K562 (cell line): ENCODE measurements at regions not wholly inside any gene's neighbourhood (a gene's known extent, or its start where the extent isn't known, plus 50 kb on each side); places are given as distances from the start of the nearest gene placed in this dataset.

ENCODE experiments used
- DMBX1 ChIP-seq: fragments of 250-450 bp; sonication (Bioruptor Pico); IDR thresholded peaks from 2 replicates; pipeline ENCODE4 v1.8.0; 2022; ENCODE audit warnings: inconsistent platforms, mild to moderate bottlenecking, moderate library complexity, borderline replicate concordance
- HNRNPK ChIP-seq: fragments of 200-400 bp; formaldehyde crosslinking; IDR thresholded peaks from one replicate; pipeline ENCODE4 v1.6.1; 2018; ENCODE audit warnings: mild to moderate bottlenecking, low read depth, low read length; ENCODE audit not compliant: poor library complexity, severe bottlenecking
- JUNB ChIP-seq: fragments of 450-650 bp; formaldehyde crosslinking; conservative IDR thresholded peaks from 2 replicates; pipeline ENCODE4 v1.4.0; 2020; ENCODE audit warnings: mild to moderate bottlenecking
- MEIS2 ChIP-seq: fragments of 450-650 bp; IDR thresholded peaks from 2 replicates; pipeline ENCODE4 v1.6.1; 2014; ENCODE audit warnings: mild to moderate bottlenecking; ENCODE audit not compliant: partially characterized antibody
- NFIC ChIP-seq: fragments of 450-650 bp; IDR thresholded peaks from 2 replicates; pipeline ENCODE4 v1.6.1; 2017; ENCODE audit warnings: mild to moderate bottlenecking, inconsistent platforms
- NFXL1 ChIP-seq: fragments of 450-650 bp; formaldehyde crosslinking; IDR thresholded peaks from 2 replicates; pipeline ENCODE4 v1.4.0; 2021; ENCODE audit warnings: mild to moderate bottlenecking
- RHOXF2B ChIP-seq: fragments of 250-450 bp; sonication (Bioruptor Pico); conservative IDR thresholded peaks from 2 replicates; pipeline ENCODE4 v1.5.1; 2021
- SMARCC2 ChIP-seq: fragments of 450-650 bp; IDR thresholded peaks from 2 replicates; pipeline ENCODE4 v1.6.1; 2017; ENCODE audit warnings: antibody characterized with exemption, moderate library complexity, mild to moderate bottlenecking, low read depth
- TGIF2 ChIP-seq: sonication (generic); formaldehyde crosslinking; IDR thresholded peaks from 2 replicates; pipeline ENCODE4 v1.8.1; 2022; ENCODE audit warnings: mild to moderate bottlenecking, missing genetic modification reagents, moderate library complexity
- VEZF1 ChIP-seq: fragments of 200-800 bp; sonication (Bioruptor generic); IDR thresholded peaks from 2 replicates; pipeline ENCODE4 v1.6.1; 2017; ENCODE audit warnings: missing genetic modification characterization, missing compliant biosample characterization
- ZBTB11 ChIP-seq, 3 experiments: fragments of 200-800 bp in 1 of 3; fragments of 250-450 bp in 1 of 3; fragments of 450-650 bp in 1 of 3; sonication (Bioruptor Pico) in 1 of 3; sonication (Bioruptor generic) in 1 of 3; formaldehyde crosslinking in 1 of 3; IDR thresholded peaks; 2 replicates each; pipeline versions ENCODE4 v1.6.1 to v1.8.0; 2016 to 2022; ENCODE audit warnings: mild to moderate bottlenecking in 2 of 3, missing genetic modification characterization in 2 of 3, missing compliant biosample characterization in 1 of 3, moderate library complexity in 1 of 3
- ZNF253 ChIP-seq: fragments of 250-450 bp; sonication (Bioruptor Pico); conservative IDR thresholded peaks from 2 replicates; pipeline ENCODE4 v1.6.1; 2021; ENCODE audit warnings: mild to moderate bottlenecking
- ZNF347 ChIP-seq: fragments of 450-650 bp; formaldehyde crosslinking; IDR thresholded peaks from 2 replicates; pipeline ENCODE4 v1.4.0; 2020; ENCODE audit warnings: low read depth, mild to moderate bottlenecking, moderate library complexity
- ZNF395 ChIP-seq: fragments of 200-800 bp; sonication (Bioruptor generic); IDR thresholded peaks from 2 replicates; pipeline ENCODE4 v1.6.1; 2017; ENCODE audit warnings: missing genetic modification characterization, missing compliant biosample characterization
- ZNF589 ChIP-seq: fragments of 200-800 bp; sonication (Bioruptor generic); IDR thresholded peaks from 2 replicates; pipeline ENCODE4 v1.6.1; 2016; ENCODE audit warnings: low read depth, missing genetic modification characterization, missing compliant biosample characterization
- ZNF655 ChIP-seq: fragments of 250-450 bp; sonication (Bioruptor Pico); IDR thresholded peaks from 2 replicates; pipeline ENCODE4 v1.5.0; 2021
- ZNF778 ChIP-seq: fragments of 450-650 bp; formaldehyde crosslinking; IDR thresholded peaks from 2 replicates; pipeline ENCODE4 v1.4.0; 2020; ENCODE audit warnings: mild to moderate bottlenecking, moderate library complexity
- ZNF830 ChIP-seq: fragments of 250-450 bp; sonication (Bioruptor Pico); IDR thresholded peaks from 2 replicates; pipeline ENCODE4 v1.5.0; 2021; ENCODE audit warnings: mild to moderate bottlenecking

GRCh38 chr1:207218512-207219362, 102.7 kb upstream of the CD55 start (continued):
- TF ChIP-seq RHOXF2B (CRISPR knock-in tag) (no peak), ZNF655 (CRISPR knock-in tag) (no peak), JUNB (CRISPR knock-in tag) (no peak), ZNF778 (CRISPR knock-in tag) (no peak), HNRNPK (no peak), ZNF395 (CRISPR knock-in tag) (no peak), VEZF1 (no peak), SMARCC2 (peak; percentile 39; the same call in 1 of the 2 replicates), ZNF253 (CRISPR knock-in tag) (no peak), ZBTB11 (CRISPR knock-in tag; IDR thresholded peaks at IDR 0.05) (no peak), TGIF2 (CRISPR knock-in tag) (no peak), ZNF589 (CRISPR knock-in tag) (0 out of 2 replicates have a peak, but pooled peaks have one; percentile 28), DMBX1 (CRISPR knock-in tag) (no peak), ZNF347 (CRISPR knock-in tag) (no peak), NFIC (peak; percentile 60), MEIS2 (peak; percentile 39), ZNF830 (CRISPR knock-in tag) (no peak), NFXL1 (CRISPR knock-in tag) (no peak)
